Smooth muscle cell (in vitro differentiated cells): ENCODE measurements at regions not wholly inside any gene's neighbourhood (a gene's known extent, or its start where the extent isn't known, plus 50 kb on each side); places are given as distances from the start of the nearest gene placed in this dataset.
"Not testable (repeated sequence)": the region's sequence is repeated elsewhere in the genome, so short reads cannot be mapped to it uniquely, and the experiment has no call there.

Experiments used
- DNase-seq: peaks from one replicate; lab custom pipeline; 2025; ENCODE audit not compliant: unreplicated experiment; lab: John Stamatoyannopoulos, UW
- H2AFZ ChIP-seq: fragments of 200-600 bp; sonication (generic); 2 replicates; pipeline ENCODE4 v1.6.0; 2016; ENCODE audit warnings: antibody characterized with exemption, low read depth, mild to moderate bottlenecking
- H3F3A ChIP-seq: fragments of 200-600 bp; sonication (generic); 2 replicates; pipeline ENCODE4 v1.6.0; 2017; ENCODE audit warnings: antibody characterized with exemption, low read depth
- H3K27ac ChIP-seq: fragments of 200-600 bp; sonication (generic); 2 replicates; pipeline ENCODE4 v1.5.1; 2016; ENCODE audit warnings: low read depth, mild to moderate bottlenecking
- H3K27me3 ChIP-seq: fragments of 200-600 bp; sonication (generic); 2 replicates; pipeline ENCODE4 v1.6.1; 2016; ENCODE audit warnings: low read depth, mild to moderate bottlenecking
- H3K36me3 ChIP-seq: fragments of 200-600 bp; sonication (generic); 2 replicates; pipeline ENCODE4 v1.5.1; 2016; ENCODE audit warnings: low read depth
- H3K4me1 ChIP-seq: fragments of 200-600 bp; sonication (generic); 2 replicates; pipeline ENCODE4 v1.5.1; 2016; ENCODE audit warnings: low read depth
- H3K4me2 ChIP-seq: fragments of 200-600 bp; sonication (generic); 2 replicates; pipeline ENCODE4 v1.6.0; 2016; ENCODE audit warnings: mild to moderate bottlenecking
- H3K4me3 ChIP-seq: fragments of 200-600 bp; sonication (generic); 2 replicates; pipeline ENCODE4 v1.5.1; 2016; ENCODE audit warnings: mild to moderate bottlenecking
- H3K79me2 ChIP-seq: fragments of 200-600 bp; sonication (generic); 2 replicates; pipeline ENCODE4 v1.6.0; 2016; ENCODE audit warnings: low read depth, mild to moderate bottlenecking
- H3K9ac ChIP-seq: fragments of 200-600 bp; sonication (generic); 2 replicates; pipeline ENCODE4 v1.6.0; 2016; ENCODE audit warnings: low read depth
- H3K9me3 ChIP-seq: fragments of 200-600 bp; sonication (generic); replicated peaks from 2 replicates; pipeline ENCODE4 v1.5.1; 2016; ENCODE audit warnings: low read depth
- H4K20me1 ChIP-seq: fragments of 200-600 bp; sonication (generic); 2 replicates; pipeline ENCODE4 v1.6.0; 2016; ENCODE audit warnings: low read depth
- CTCF ChIP-seq: fragments of 200-600 bp; sonication (generic); IDR thresholded peaks from 2 replicates; pipeline ENCODE4 v1.5.1; 2017; ENCODE audit warnings: borderline replicate concordance, mild to moderate bottlenecking, antibody characterized with exemption; ENCODE audit not compliant: insufficient read depth, poor library complexity, severe bottlenecking
- WGBS: methylation state at CpG from one replicate; pipeline ENCODE4 v1.1.7; 2016; ENCODE audit warnings: low lambda C conversion rate; 5-methylcytosine and 5-hydroxymethylcytosine counted together

- H3K27me3 ChIP-seq = no peaks in the 10 kb centered on the region
- no peak overlapping the region for H3K4me2 ChIP-seq
- WGBS = 97% methylated on average over 4 of the region's 4 CpGs
Measured at GRCh38 chr1:80153762-80154161, 1147.2 kb upstream of the ADGRL4 start.

GRCh38 chr1:80143361-80143760 is 1136.8 kb upstream of the ADGRL4 start:
- Histone ChIP-seq H3K4me2 (no peak overlapping the region), H2AFZ (no peak overlapping the region), H3K9me3 (peaks cover 14% of the 10 kb centered on the region), H4K20me1 (no peaks in the 10 kb centered on the region), H3K9ac (no peak overlapping the region), H3K27me3 (no peaks in the 10 kb centered on the region), H3K27ac (no peak overlapping the region), H3K4me1 (no peaks in the 10 kb centered on the region), H3K36me3 (no peaks in the 10 kb centered on the region), H3F3A (no peaks in the 10 kb centered on the region), H3K79me2 (no peaks in the 10 kb centered on the region), H3K4me3 (no peak overlapping the region)
- WGBS = 0% methylated on average over 1 of the region's 1 CpG
- TF ChIP-seq CTCF = no peak
- no peak for DNase-seq

More at GRCh38 chr1:80153762-80154161, 1147.2 kb upstream of the ADGRL4 start:
- H3K27ac ChIP-seq = peak overlapping the region; percentile 40
- H3K79me2 ChIP-seq = no peaks in the 10 kb centered on the region
- no peaks in the 10 kb centered on the region for H4K20me1 ChIP-seq
- H3K9ac ChIP-seq = no peak overlapping the region
- no peak for DNase-seq
- no peaks in the 10 kb centered on the region for H3K36me3 ChIP-seq
- H3K9me3 ChIP-seq = no peaks in the 10 kb centered on the region
- no peak for TF ChIP-seq CTCF
- H2AFZ ChIP-seq = no peak overlapping the region
- no peaks in the 10 kb centered on the region for H3K4me1 ChIP-seq
- no peaks in the 10 kb centered on the region for H3F3A ChIP-seq
- no peak overlapping the region for H3K4me3 ChIP-seq

- H3K36me3 ChIP-seq, H2AFZ ChIP-seq, H3K9me3 ChIP-seq, H3F3A ChIP-seq, H3K79me2 ChIP-seq, H4K20me1 ChIP-seq, H3K9ac ChIP-seq, H3K4me2 ChIP-seq, H3K27me3 ChIP-seq, H3K4me1 ChIP-seq, DNase-seq, H3K4me3 ChIP-seq, H3K27ac ChIP-seq: not testable (repeated sequence)
- 92% methylated on average over 27 of the region's 27 CpGs for WGBS
Measured at GRCh38 chr1:80137946-80138602, 1131.5 kb upstream of the ADGRL4 start.

GRCh38 chr1:80113168-80114038 is 1106.9 kb upstream of the ADGRL4 start:
- H3K36me3 ChIP-seq = peaks cover 6% of the 10 kb centered on the region
- no peak overlapping the region for H3K4me2 ChIP-seq
- H3F3A ChIP-seq = no peaks in the 10 kb centered on the region
- no peaks in the 10 kb centered on the region for H3K27me3 ChIP-seq
- TF ChIP-seq CTCF = no peak
- WGBS = 70% methylated on average over 3 of the region's 3 CpGs
- peaks cover 4% of the 10 kb centered on the region for H3K9me3 ChIP-seq
- no peak overlapping the region for H3K27ac ChIP-seq
- no peak overlapping the region for H2AFZ ChIP-seq
- no peak overlapping the region for H3K4me3 ChIP-seq
- no peak for DNase-seq
- no peaks in the 10 kb centered on the region for H3K4me1 ChIP-seq
- H3K79me2 ChIP-seq = no peaks in the 10 kb centered on the region
- no peak overlapping the region for H3K9ac ChIP-seq
- H4K20me1 ChIP-seq = no peaks in the 10 kb centered on the region
